NCI-H510A treated with DMSO at 0.1 percent for 48 hours (cell line): ENCODE measurements at regions not wholly inside any gene's neighbourhood (a gene's known extent, or its start where the extent isn't known, plus 50 kb on each side); places are given as distances from the start of the nearest gene placed in this dataset.
A peak's percentile ranks its signal among the peaks of the same experiment; 100 is the strongest.
"Not testable (repeated sequence)": the region's sequence is repeated elsewhere in the genome, so short reads cannot be mapped to it uniquely, and the experiment has no call there.

Source experiments
- DNase-seq: peaks from one replicate; lab custom pipeline; 2025; lab: John Stamatoyannopoulos, UW

GRCh38 chrX:145393702-145394235 is 146.5 kb downstream of the SPANXN1 start:
- no peak for DNase-seq

- no peak for DNase-seq
These were observed 147.0 kb downstream of the SPANXN1 start for GRCh38 chrX:145394344-145394743.

GRCh38 chrX:145396612-145397011 is 149.3 kb downstream of the SPANXN1 start:
- DNase-seq: no peak

DNA sequence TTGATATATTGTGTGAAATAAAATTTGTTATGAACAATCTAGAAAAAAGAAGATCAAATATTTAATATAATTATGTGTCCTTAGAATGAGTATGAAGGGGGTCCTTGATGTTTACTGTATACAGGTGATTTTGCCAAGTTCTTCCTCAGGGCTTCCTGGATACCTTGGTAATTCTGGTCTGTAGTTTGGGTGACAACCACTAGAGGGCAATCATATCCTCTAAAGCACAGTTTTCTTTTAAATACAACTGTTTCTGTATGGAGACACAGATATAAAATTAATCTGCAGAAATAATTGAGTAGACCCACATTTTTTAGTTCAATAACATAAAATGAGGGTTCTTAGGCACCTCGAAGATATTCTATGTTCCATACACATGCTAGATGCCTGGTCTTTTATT is 157.7 kb downstream of the SPANXN1 start:
- peak; percentile 6 for DNase-seq

DNA sequence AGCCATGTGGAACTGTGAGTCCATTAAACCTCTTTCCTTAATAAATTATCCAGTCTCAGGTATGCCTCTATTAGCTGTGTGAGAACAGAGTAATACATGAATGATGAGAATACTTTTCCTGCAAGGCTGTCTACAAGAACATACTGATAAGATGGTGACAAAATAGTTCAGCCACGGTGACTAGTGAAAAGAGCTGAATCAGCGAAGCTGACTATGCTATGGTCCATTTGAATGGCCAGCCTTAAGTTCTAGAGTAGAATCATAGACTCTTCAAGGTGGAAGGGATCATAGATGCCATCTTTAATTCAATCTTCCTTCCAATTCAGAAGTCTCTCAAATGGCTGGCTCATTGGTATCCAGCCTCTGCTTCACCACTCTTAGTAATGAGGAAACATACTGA is 163.3 kb downstream of the SPANXN1 start:
- no peak for DNase-seq

- not testable (repeated sequence) for DNase-seq
These were observed 188.9 kb downstream of the SPANXN1 start for GRCh38 chrX:145436211-145436610.

GRCh38 chrX:145464650-145465049 is 217.3 kb downstream of the SPANXN1 start:
- DNase-seq: no peak

DNA sequence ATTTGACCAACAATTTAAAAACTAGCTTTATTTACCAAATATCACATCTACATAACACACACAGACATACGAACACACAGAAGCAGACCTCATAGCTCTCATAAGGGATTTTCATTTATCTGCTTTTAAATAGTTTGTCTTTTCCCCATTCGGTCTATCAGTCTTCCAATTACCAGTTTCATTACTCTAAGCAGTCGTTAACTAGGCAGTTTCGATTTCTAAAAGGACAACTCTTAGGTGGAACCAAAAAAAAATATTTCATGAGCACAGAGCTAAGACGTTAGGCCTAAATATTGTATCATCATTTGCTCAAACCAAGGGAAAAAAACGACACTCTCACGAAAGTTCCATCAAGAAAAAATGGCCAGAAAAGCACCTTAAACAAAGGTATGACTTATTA is 228.4 kb downstream of the SPANXN1 start:
- no peak for DNase-seq

DNA sequence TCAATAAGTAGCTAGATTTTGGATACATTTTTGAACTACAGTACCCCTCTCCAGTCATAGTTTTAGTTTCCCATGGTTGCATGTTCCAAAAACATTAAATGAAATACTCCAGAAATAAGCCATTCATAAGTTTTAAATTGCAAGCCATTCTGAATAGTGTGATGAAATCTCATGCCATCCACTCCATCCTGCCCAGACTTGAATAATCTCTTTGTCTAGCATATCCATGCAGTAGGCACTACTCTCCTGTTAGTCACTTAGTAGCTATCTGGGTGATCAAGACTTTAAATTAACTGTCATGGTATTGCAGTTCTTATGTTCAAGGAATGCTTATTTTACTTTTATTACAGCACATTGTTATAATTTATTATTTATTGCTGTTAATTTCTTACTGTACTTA is 237.4 kb downstream of the SPANXN1 start:
- no peak for DNase-seq

GRCh38 chrX:145502670-145503069 is 255.4 kb downstream of the SPANXN1 start:
- DNase-seq: no peak

DNA sequence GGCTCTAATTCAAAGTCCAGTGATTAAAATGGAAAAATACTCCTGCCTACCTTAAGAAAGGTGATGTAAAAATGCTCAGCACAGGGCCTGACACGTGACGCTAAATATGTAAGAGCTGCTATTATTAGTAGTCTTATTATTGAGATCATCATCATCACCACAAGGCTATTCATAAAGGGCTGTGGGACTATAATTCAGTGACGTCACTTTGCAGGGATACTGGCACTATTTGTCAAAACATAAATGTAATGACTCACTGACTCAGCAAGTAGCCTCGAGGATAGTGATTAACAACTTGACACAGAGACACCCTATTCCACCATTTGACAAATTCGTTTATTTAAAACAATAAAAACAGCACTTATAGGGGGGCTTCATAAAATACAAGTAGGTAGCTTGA is 258.9 kb downstream of the SPANXN1 start:
- no peak for DNase-seq

- no peak for DNase-seq
These were observed 277.6 kb downstream of the SPANXN1 start for GRCh38 chrX:145524931-145525330.

DNA sequence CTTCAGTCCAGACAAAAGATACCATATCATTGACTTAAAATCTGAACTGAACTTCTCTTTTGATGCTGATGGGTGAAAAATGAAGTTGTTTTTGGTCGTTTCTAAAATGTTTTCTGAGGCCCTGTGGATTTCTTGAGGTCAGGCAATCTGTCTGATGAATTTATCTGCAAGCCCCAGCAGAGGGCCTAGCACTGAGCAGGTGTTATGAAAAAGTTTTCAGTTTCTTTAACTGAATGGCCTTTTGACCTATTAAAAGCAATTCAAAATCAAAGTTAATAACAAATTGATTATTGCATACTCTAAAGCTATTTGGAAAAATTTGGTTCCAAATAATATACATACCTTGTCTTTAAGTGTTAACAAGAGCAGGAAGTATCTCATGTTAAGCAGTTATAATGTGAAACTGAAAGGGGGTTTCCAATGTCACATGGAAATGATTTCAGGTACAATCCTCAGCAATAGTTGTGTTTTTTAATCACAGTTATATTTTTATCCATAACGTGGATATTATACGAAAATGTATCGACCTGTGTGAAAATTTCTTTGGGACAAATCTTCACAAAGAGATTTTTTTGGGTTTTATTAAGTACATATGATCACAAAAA is 285.0 kb downstream of the SPANXN1 start:
- DNase-seq: no peak

- DNase-seq: no peak
These were observed 284.1 kb upstream of the SLITRK2 start for GRCh38 chrX:145533534-145533933.

DNA sequence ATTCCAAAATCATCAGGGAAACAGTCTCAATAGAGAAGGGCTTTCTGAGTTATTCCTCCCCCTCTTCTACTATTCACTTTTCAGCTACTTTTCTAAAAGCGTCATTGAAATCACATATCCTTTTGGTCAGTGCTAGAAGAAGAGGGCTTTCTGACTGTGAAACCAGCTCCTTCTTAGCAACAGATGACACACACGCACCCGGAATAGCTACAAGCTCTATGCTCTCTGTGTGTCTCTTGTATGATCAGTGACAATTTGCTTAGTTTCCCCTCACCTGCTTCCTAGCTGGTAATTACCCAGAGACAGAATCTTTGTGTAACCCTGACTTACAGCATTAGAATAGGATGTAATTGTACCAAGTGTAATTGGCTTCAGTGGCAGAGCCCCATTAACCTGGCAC is 268.1 kb upstream of the SLITRK2 start:
- no peak for DNase-seq

GRCh38 chrX:145552643-145553042 is 265.0 kb upstream of the SLITRK2 start:
- no peak for DNase-seq

DNA sequence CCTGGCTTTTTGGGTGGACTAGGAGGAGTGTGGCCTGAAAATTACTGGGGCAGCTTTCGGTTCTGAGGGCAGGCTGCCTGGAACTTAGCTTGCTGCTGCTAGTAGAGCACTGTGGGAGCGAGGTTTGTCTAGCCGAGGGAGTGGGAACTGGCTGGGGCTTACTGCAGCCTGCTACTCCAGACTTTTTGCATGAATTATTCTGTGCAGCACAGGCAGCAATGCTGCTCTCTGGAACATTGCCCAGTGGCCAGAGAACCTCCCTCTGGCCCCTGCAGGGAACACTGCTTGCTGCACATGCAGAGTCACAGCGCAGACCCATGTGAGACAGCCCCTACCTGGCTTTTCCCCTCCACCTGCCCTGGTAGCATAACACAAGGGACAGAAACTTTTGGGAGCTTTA is 263.9 kb upstream of the SLITRK2 start:
- DNase-seq: no peak

GRCh38 chrX:145563159-145563558 is 254.5 kb upstream of the SLITRK2 start:
- DNase-seq: no peak

- DNase-seq: no peak
These were observed 207.6 kb upstream of the SLITRK2 start for GRCh38 chrX:145609951-145610511.

DNA sequence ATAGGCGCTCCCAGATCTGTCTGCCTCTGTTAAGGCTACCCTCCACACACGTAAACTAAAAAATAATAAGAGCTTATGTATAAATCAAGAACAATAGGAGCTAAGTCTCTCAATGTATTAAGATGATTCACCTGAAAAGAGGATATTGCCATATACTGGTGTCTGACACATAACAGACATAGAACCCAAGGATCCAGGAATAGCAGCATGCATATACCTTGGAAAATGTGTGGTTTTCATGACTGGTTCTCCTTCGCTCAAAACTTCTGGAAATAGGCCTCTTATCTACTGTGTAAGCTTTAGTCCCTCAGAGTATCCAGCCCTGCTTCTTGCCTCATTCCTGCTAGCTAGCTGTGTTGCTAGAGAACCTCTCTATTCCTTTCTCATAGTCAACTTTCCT is 203.7 kb upstream of the SLITRK2 start:
- no peak for DNase-seq

DNA sequence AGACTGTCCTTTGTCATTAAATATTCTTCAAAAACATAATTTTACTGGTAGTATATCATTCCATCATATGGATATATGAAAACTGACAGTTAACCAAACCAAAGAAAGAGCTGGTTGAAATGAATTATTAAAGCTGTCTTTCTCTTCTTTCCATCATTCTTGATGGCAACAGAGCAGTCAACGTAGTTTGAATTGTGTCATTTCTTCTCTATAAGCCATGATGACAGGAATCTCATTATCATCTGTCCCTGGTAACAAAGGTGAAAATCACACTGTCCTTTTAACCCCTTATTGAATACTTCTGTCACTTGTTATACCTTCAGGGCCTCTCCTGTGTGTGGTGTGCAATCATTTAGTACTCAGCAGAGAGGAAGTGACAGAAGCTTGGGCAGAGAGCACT is 197.0 kb upstream of the SLITRK2 start:
- DNase-seq: no peak

GRCh38 chrX:145623453-145623852 is 194.2 kb upstream of the SLITRK2 start:
- DNase-seq: no peak

- no peak for DNase-seq
These were observed 187.5 kb upstream of the SLITRK2 start for GRCh38 chrX:145630081-145630480.

DNA sequence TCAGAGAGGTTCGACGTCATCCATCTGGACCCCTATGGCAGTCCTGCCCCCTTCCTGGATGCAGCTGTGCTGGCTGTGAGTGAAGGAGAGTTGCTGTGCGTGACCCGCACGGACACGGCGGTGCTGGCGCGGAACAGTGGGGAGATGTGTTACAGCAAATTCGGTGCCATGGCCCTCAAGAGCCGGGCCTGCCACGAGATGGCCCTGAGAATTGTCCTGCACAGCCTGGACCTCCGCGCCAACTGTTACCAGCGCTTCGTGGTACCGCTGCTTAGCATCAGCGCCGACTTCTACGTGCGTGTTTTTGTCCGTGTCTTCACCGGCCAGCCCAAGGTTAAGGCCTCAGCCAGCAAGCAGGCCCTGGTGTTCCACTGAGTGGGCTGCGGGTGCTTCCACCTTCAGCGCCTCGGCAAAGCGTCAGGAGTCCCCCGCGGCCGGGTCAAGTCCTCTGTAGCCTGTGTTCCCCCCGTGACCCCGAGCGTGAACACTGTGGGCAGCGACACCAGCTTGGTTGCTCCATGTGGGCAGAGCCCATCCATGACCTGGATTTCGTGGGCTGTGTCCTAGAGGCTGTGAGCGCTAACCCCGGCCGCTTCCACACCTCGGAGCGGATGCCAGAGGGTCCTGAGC is 186.7 kb upstream of the SLITRK2 start:
- DNase-seq: no peak
